Spleen (tissue), 11 donors: ENCODE measurements at regions not wholly inside any gene's neighbourhood (a gene's known extent, or its start where the extent isn't known, plus 50 kb on each side); places are given as distances from the start of the nearest gene placed in this dataset.
A peak's percentile ranks its signal among the peaks of the same experiment; 100 is the strongest.
"Not testable (repeated sequence)": the region's sequence is repeated elsewhere in the genome, so short reads cannot be mapped to it uniquely, and the experiment has no call there.

Experiments used
- DNase-seq: peaks from one replicate; pipeline ENCODE4 v3.0.0-alpha.2; 2020
- H3K27ac ChIP-seq, 8 donors: fragments of 200-600 bp; sonication (generic) in 7 of 8; 1 replicate in 4 of 8; 2 replicates in 4 of 8; pipeline versions ENCODE4 v1.5.0 to v1.8.0; 2016 to 2021; ENCODE audit warnings: inconsistent platforms in 4 of 8, mild to moderate bottlenecking in 4 of 8, moderate library complexity in 1 of 8
- H3K27me3 ChIP-seq, 7 donors: fragments of 200-600 bp; sonication (generic) in 6 of 7; replicated peaks in 1 of 7; 1 replicate in 4 of 7; 2 replicates in 3 of 7; pipeline versions ENCODE4 v1.5.0 to v1.8.0; 2016 to 2021; ENCODE audit warnings: inconsistent platforms in 3 of 7, mild to moderate bottlenecking in 1 of 7
- H3K36me3 ChIP-seq, 6 donors: fragments of 200-600 bp; sonication (generic) in 5 of 6; 1 replicate in 4 of 6; 2 replicates in 2 of 6; pipeline versions ENCODE4 v1.5.0 to v1.8.0; 2016 to 2021; ENCODE audit warnings: inconsistent platforms in 2 of 6
- H3K4me1 ChIP-seq, 6 donors: fragments of 200-600 bp; sonication (generic) in 5 of 6; 1 replicate in 3 of 6; 2 replicates in 3 of 6; pipeline versions ENCODE4 v1.5.0 to v1.8.0; 2016 to 2021; ENCODE audit warnings: inconsistent platforms in 3 of 6
- H3K4me3 ChIP-seq, 8 donors: fragments of 200-600 bp; sonication (generic) in 7 of 8; 1 replicate in 4 of 8; 2 replicates in 4 of 8; pipeline versions ENCODE4 v1.5.0 to v1.8.0; 2016 to 2021; ENCODE audit warnings: inconsistent platforms in 4 of 8, mild to moderate bottlenecking in 4 of 8, moderate library complexity in 2 of 8
- H3K9me3 ChIP-seq, 8 donors: fragments of 200-600 bp; sonication (generic) in 7 of 8; 1 replicate in 4 of 8; 2 replicates in 4 of 8; pipeline versions ENCODE4 v1.5.0 to v1.8.0; 2016 to 2021; ENCODE audit warnings: inconsistent platforms in 4 of 8
- POLR2A ChIP-seq, 3 donors: fragments of 450-650 bp; IDR thresholded peaks; one replicate each; pipeline ENCODE4 v1.5.1; 2017; ENCODE audit warnings: antibody characterized with exemption in 3 of 3, mild to moderate bottlenecking in 1 of 3
- POLR2AphosphoS5 ChIP-seq, 3 donors: sonication (generic); formaldehyde crosslinking; IDR thresholded peaks; one replicate each; pipeline ENCODE4 v1.5.1; 2017; ENCODE audit warnings: antibody characterized with exemption in 3 of 3
- WGBS, 5 donors: extraction: QIAGEN DNeasy Blood & Tissue Kit in 3 of 5; methylation state at CpG; one replicate each; pipeline versions ENCODE4 v1.1.5 to v1.1.7; 2013 to 2018; 5-methylcytosine and 5-hydroxymethylcytosine counted together
- intact Hi-C: fragments of 100-400 bp; cut with DNase I; formaldehyde crosslinking; loops from one replicate; pipeline ENCODE4 v1.15.0; 2023; ENCODE audit warnings: low total_unique reads
- TF ChIP-seq, protein P1 (sequence below), 11 experiments: fragments of 200-600 bp in 7 of 11; fragments of 450-650 bp in 4 of 11; sonication (generic) in 4 of 11; IDR thresholded peaks in 8 of 11; conservative IDR thresholded peaks in 3 of 11; 1 replicate in 7 of 11; 2 replicates in 4 of 11; pipeline versions ENCODE4 v1.4.0 to v1.8.0; 2016 to 2021; ENCODE audit warnings: antibody characterized with exemption in 11 of 11, inconsistent platforms in 4 of 11, mild to moderate bottlenecking in 1 of 11
- donor health status: healthy with polysubstance abuse.
- donor health status: DM: no; HTN: no; CAD: no; lungs with moderate emphysema.
- donor health status: DM: no; HTN: no; CAD: no.
- donor health status: Bipolar disorder and iron deficiency.
- donor health status: healthy.
- donor health status: DM: no; HTN: no; CAD: no.
- donor health status: DM: yes; HTN: yes; CAD: no.

DNA sequence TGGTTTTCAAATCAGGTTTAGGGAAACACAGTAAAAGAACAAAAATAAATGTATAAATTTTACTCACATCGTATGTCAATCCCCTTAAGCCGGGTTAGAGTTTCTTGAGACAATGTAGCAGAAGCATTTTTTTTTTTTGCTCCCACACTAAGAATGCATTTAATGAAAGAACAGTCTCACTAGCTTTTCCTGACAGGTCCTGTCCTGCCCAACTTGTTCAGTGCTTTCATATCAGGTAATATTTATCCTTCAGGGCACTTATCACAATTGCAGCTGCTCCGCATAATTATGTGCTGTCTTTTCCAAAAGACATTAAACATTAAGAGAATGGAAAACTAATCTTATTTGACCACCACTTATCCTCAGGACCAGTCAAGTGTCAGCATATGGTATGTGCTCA lies 632.0 kb downstream of the HTR1B start:
- Histone ChIP-seq H3K9me3 (peaks cover 0 to 20% (median 14%) of the 10 kb centered on the region in 8 donors), H3K36me3 (no peaks in the 10 kb centered on the region), H3K4me3 (no peak overlapping the region), H3K4me1 (no peaks in the 10 kb centered on the region), H3K27ac (no peak overlapping the region), H3K27me3 (no peaks in the 10 kb centered on the region)
- DNase-seq: no peak
- TF ChIP-seq POLR2A (IDR thresholded peaks at IDR 0.05) (no peak), POLR2AphosphoS5 (IDR thresholded peaks at IDR 0.05) (no peak)
- TF ChIP-seq, protein P1, sequence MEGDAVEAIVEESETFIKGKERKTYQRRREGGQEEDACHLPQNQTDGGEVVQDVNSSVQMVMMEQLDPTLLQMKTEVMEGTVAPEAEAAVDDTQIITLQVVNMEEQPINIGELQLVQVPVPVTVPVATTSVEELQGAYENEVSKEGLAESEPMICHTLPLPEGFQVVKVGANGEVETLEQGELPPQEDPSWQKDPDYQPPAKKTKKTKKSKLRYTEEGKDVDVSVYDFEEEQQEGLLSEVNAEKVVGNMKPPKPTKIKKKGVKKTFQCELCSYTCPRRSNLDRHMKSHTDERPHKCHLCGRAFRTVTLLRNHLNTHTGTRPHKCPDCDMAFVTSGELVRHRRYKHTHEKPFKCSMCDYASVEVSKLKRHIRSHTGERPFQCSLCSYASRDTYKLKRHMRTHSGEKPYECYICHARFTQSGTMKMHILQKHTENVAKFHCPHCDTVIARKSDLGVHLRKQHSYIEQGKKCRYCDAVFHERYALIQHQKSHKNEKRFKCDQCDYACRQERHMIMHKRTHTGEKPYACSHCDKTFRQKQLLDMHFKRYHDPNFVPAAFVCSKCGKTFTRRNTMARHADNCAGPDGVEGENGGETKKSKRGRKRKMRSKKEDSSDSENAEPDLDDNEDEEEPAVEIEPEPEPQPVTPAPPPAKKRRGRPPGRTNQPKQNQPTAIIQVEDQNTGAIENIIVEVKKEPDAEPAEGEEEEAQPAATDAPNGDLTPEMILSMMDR (IDR thresholded peaks at IDR 0.05 in 8 of 11, conservative IDR thresholded peaks at IDR 0.05 in 3 of 11): no peak
- intact Hi-C loops: no loop called here
- 56 to 63% (median 61%) methylated on average over 3 of the region's 3 CpGs for WGBS, 5 donors

DNA sequence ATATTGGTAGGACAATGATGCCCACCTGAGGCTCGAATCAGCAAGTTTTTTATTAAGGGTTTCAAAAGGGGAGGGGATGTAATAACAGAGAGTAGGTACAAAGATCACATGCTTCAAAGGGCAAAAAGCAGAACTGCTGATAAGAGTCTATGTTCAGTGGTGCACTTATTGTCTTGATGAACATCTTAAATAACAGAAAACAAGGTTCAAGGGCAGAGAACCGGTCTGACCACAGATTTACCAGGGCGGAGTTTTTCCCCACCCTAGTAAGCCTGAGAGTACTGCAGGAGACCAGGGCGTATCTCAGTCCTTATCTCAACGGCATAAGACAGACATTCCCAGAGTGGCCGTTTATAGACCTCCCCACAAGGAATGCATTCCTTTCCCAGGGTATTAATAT lies 639.7 kb downstream of the HTR1B start:
- DNase-seq, H3K27ac ChIP-seq, intact Hi-C loops, H3K36me3 ChIP-seq, H3K27me3 ChIP-seq, H3K4me3 ChIP-seq, H3K4me1 ChIP-seq: not testable (repeated sequence)
- peaks cover 0 to 61% (median 44%) of the 10 kb centered on the region in 8 donors for H3K9me3 ChIP-seq
- 70 to 88% (median 80%) methylated on average over 6 of the region's 6 CpGs for WGBS, 5 donors

DNA sequence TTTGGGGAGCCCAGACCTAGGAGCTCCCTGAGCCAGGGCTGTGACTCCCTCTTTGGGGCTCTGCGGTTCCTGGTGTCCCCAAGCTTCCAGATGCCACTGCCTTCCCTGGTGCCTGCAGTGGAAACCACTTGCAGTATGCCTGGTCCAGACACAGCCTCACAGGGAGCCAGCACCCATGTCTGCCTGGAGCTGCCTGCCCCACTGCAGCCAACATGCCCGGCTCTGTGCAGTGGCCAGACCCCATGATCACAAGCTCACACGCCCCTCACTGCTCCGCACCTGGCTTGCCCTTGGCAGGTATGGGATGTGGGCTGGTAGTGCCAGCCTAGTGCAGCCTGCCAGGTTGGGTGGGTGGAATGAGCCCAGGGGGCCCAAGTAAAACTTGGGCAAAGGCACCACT lies 644.8 kb downstream of the HTR1B start:
- WGBS, 5 donors: 77 to 95% (median 90%) methylated on average over 2 to 4 of the region's 4 CpGs
- no peaks in the 10 kb centered on the region for H3K4me1 ChIP-seq
- intact Hi-C loops: no loop called here
- no peak overlapping the region for H3K27ac ChIP-seq
- TF ChIP-seq POLR2A (IDR thresholded peaks at IDR 0.05) (no peak), POLR2AphosphoS5 (IDR thresholded peaks at IDR 0.05) (no peak)
- TF ChIP-seq, protein P1 (IDR thresholded peaks at IDR 0.05 in 8 of 11, conservative IDR thresholded peaks at IDR 0.05 in 3 of 11): no peak
- DNase-seq: peak; percentile 54
- peaks cover 0 to 34% (median 22%) of the 10 kb centered on the region in 8 donors for H3K9me3 ChIP-seq
- H3K36me3 ChIP-seq: no peaks in the 10 kb centered on the region
- no peaks in the 10 kb centered on the region for H3K27me3 ChIP-seq
- H3K4me3 ChIP-seq: no peak overlapping the region

DNA sequence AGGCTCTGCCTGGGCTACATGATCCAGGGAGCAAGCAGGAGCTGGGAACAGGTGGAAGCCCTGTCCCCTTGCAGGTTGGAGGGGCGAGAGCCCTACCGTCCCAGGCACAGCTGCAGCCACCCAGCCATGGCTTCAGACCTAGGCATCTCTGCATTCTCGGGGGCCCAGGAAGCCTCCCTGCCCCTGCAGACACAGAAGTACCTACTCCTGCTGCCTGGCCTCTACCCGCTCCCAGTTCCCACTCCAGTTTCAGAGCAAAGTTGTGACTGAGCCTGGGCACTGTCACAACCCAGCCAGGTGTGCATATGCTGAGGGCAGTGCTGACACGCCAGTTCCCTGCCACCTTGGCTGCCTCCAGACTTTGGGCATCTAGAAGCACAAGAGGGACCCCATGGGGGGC lies 645.9 kb downstream of the HTR1B start:
- peaks cover 0 to 24% (median 12%) of the 10 kb centered on the region in 8 donors for H3K9me3 ChIP-seq
- DNase-seq: peak; percentile 55
- no peak for TF ChIP-seq POLR2A (IDR thresholded peaks at IDR 0.05)
- TF ChIP-seq, protein P1 (IDR thresholded peaks at IDR 0.05 in 8 of 11, conservative IDR thresholded peaks at IDR 0.05 in 3 of 11): no peak
- H3K36me3 ChIP-seq: no peaks in the 10 kb centered on the region
- H3K27me3 ChIP-seq: no peaks in the 10 kb centered on the region
- H3K4me1 ChIP-seq: no peaks in the 10 kb centered on the region
- no peak overlapping the region for H3K4me3 ChIP-seq
- no peak overlapping the region for H3K27ac ChIP-seq
- WGBS, 5 donors: 80 to 86% (median 86%) methylated on average over 2 to 5 of the region's 5 CpGs
- intact Hi-C loops: no loop called here
